GM19395 (cell line): ENCODE measurements at regions not wholly inside any gene's neighbourhood (a gene's known extent, or its start where the extent isn't known, plus 50 kb on each side); places are given as distances from the start of the nearest gene placed in this dataset.

Source experiments
- ATAC-seq: cut with Tn5 transposase; IDR thresholded peaks from one replicate; pipeline ENCODE4 v1.9.1; 2021; ENCODE audit warnings: mild to moderate bottlenecking, moderate library complexity; ENCODE audit not compliant: unreplicated experiment

- ATAC-seq, result no peak
Measured at GRCh38 chr6:40274058-40274457, 313.1 kb downstream of the LRFN2 start.

GRCh38 chr6:40268614-40269013, 318.6 kb downstream of the LRFN2 start:
- no peak for ATAC-seq

- ATAC-seq, result no peak
Measured at GRCh38 chr6:40268166-40268565, 319.0 kb downstream of the LRFN2 start.

- ATAC-seq, result no peak
Measured at GRCh38 chr6:40265615-40266014, 321.5 kb downstream of the LRFN2 start.

- no peak for ATAC-seq
Measured at GRCh38 chr6:40263970-40264369, 323.2 kb downstream of the LRFN2 start.

- ATAC-seq, result no peak
Measured at GRCh38 chr6:40262363-40262762, 324.8 kb downstream of the LRFN2 start.

- ATAC-seq, result no peak
Measured at GRCh38 chr6:40258531-40258930, 324.3 kb upstream of the MOCS1 start.

GRCh38 chr6:40256831-40257230, 322.6 kb upstream of the MOCS1 start:
- no peak for ATAC-seq

GRCh38 chr6:40256224-40256623, 322.0 kb upstream of the MOCS1 start:
- no peak for ATAC-seq

GRCh38 chr6:40253420-40253819, 319.2 kb upstream of the MOCS1 start:
- no peak for ATAC-seq

- ATAC-seq, result no peak
Measured at GRCh38 chr6:40252531-40253258, 318.4 kb upstream of the MOCS1 start.

GRCh38 chr6:40251637-40252300, 317.5 kb upstream of the MOCS1 start:
- ATAC-seq, result no peak

- no peak for ATAC-seq
Measured at GRCh38 chr6:40249935-40250334, 315.7 kb upstream of the MOCS1 start.

GRCh38 chr6:40247516-40248115, 313.4 kb upstream of the MOCS1 start:
- ATAC-seq, result no peak

GRCh38 chr6:40244699-40245098, 310.4 kb upstream of the MOCS1 start:
- no peak for ATAC-seq

- no peak for ATAC-seq
Measured at GRCh38 chr6:40232698-40233097, 298.4 kb upstream of the MOCS1 start.

GRCh38 chr6:40227735-40228134, 293.5 kb upstream of the MOCS1 start:
- ATAC-seq, result no peak

GRCh38 chr6:40222354-40222753, 288.1 kb upstream of the MOCS1 start:
- no peak for ATAC-seq

GRCh38 chr6:40219799-40220198, 285.5 kb upstream of the MOCS1 start:
- no peak for ATAC-seq

- ATAC-seq, result no peak
Measured at GRCh38 chr6:40210628-40211056, 276.4 kb upstream of the MOCS1 start.

GRCh38 chr6:40205801-40206200, 271.5 kb upstream of the MOCS1 start:
- no peak for ATAC-seq

- ATAC-seq, result no peak
Measured at GRCh38 chr6:40205004-40205403, 270.7 kb upstream of the MOCS1 start.
